ENCODE measurements at regions not wholly inside any gene's neighbourhood (a gene's known extent, or its start where the extent isn't known, plus 50 kb on each side); places are given as distances from the start of the nearest gene placed in this dataset.

DNA sequence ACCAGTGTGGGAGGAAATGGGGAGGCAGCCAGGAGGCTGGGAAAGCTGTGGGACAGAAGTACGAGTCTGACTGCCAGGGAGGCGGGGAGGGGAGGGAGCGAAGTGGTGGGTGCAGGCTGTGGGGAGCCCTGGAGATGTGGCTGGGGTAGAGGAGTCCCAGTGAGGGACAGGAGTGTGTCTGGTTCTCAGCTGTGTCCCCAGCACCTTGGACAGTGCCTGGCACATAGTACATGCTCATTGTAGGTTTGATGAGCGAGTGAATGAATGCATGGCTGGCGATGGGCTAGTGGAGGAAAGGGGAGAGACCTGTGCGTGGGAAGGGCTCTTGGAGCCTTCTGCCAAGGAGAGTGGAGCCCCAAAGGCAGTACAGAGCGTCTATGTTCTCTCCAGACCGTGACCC is 104.1 kb downstream of the SIK1 start:
- DNase-seq (ENCODE audit: low spot score) (no peak), ATAC-seq (peak; percentile 37)
- Mint-ChIP-seq H3K4me1 (peaks cover 3% of the 10 kb centered on the region; the same call in 1 of the 3 replicates), H3K27me3 (ENCODE audit: insufficient read depth, low read depth, poor library complexity) (peaks cover 14% of the 10 kb centered on the region), H3K9me3 (peaks cover 11% of the 10 kb centered on the region), H3K36me3 (ENCODE audit: low read depth) (peaks cover 8% of the 10 kb centered on the region; the same call in 2 of the 3 replicates), H3K4me3 (no peak overlapping the region), H3K27ac (no peak overlapping the region)
- Histone ChIP-seq H3K79me2 (replicated peaks; ENCODE audit: insufficient read depth) (no peaks in the 10 kb centered on the region), H3K27ac (ENCODE audit: low read depth) (no peak overlapping the region), H3K27me3 (ENCODE audit: insufficient read depth) (no peaks in the 10 kb centered on the region), H3K9me2 (ENCODE audit: insufficient read depth) (no peaks in the 10 kb centered on the region), H3K4me3 (no peak overlapping the region), H3F3A (replicated peaks; ENCODE audit: low read depth) (no peaks in the 10 kb centered on the region), H3K36me3 (ENCODE audit: insufficient read depth) (no peaks in the 10 kb centered on the region), H4K20me1 (replicated peaks; ENCODE audit: insufficient read depth) (no peaks in the 10 kb centered on the region), H2AFZ (no peak overlapping the region), H3K4me1 (ENCODE audit: insufficient read depth) (no peaks in the 10 kb centered on the region), H3K4me2 (no peak overlapping the region)
- no peak for TF ChIP-seq POLR2AphosphoS5 (IDR thresholded peaks at IDR 0.05; ENCODE audit: low read depth)
- no peak for TF ChIP-seq NANOG (IDR thresholded peaks at IDR 0.05; ENCODE audit: borderline replicate concordance)
- TF ChIP-seq, protein P1, sequence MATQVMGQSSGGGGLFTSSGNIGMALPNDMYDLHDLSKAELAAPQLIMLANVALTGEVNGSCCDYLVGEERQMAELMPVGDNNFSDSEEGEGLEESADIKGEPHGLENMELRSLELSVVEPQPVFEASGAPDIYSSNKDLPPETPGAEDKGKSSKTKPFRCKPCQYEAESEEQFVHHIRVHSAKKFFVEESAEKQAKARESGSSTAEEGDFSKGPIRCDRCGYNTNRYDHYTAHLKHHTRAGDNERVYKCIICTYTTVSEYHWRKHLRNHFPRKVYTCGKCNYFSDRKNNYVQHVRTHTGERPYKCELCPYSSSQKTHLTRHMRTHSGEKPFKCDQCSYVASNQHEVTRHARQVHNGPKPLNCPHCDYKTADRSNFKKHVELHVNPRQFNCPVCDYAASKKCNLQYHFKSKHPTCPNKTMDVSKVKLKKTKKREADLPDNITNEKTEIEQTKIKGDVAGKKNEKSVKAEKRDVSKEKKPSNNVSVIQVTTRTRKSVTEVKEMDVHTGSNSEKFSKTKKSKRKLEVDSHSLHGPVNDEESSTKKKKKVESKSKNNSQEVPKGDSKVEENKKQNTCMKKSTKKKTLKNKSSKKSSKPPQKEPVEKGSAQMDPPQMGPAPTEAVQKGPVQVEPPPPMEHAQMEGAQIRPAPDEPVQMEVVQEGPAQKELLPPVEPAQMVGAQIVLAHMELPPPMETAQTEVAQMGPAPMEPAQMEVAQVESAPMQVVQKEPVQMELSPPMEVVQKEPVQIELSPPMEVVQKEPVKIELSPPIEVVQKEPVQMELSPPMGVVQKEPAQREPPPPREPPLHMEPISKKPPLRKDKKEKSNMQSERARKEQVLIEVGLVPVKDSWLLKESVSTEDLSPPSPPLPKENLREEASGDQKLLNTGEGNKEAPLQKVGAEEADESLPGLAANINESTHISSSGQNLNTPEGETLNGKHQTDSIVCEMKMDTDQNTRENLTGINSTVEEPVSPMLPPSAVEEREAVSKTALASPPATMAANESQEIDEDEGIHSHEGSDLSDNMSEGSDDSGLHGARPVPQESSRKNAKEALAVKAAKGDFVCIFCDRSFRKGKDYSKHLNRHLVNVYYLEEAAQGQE (IDR thresholded peaks at IDR 0.05; ENCODE audit: unreplicated experiment): peak; percentile 79

DNA sequence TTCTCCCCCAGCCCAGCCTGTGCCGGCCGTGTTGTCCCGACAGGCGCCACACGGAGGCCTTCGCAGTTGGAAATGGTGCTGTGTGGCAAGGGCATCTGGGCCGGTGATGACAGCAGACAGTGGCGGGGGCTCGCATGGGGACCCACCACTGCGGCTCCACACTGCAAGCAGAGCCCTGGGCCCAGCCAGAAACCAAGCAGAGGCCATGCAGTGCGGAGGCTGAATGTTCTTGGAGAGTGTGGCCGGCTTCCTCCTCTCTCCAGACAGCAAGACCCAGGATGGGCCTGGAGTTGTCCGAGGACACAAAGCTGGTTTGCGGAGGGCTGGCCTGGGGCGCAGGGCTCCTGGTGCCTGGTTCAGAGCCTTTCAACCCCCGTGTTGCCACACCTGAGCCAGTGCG is 104.6 kb downstream of the SIK1 start:
- Histone ChIP-seq H3K27ac (ENCODE audit: low read depth) (no peak overlapping the region), H3K9me2 (ENCODE audit: insufficient read depth) (no peaks in the 10 kb centered on the region), H3K4me1 (ENCODE audit: insufficient read depth) (no peaks in the 10 kb centered on the region), H3K27me3 (ENCODE audit: insufficient read depth) (no peaks in the 10 kb centered on the region), H3K4me2 (no peak overlapping the region), H3K4me3 (no peak overlapping the region), H4K20me1 (replicated peaks; ENCODE audit: insufficient read depth) (no peaks in the 10 kb centered on the region), H3K79me2 (replicated peaks; ENCODE audit: insufficient read depth) (no peaks in the 10 kb centered on the region), H3K36me3 (ENCODE audit: insufficient read depth) (no peaks in the 10 kb centered on the region), H3F3A (replicated peaks; ENCODE audit: low read depth) (no peaks in the 10 kb centered on the region), H2AFZ (no peak overlapping the region)
- no peak for DNase-seq (ENCODE audit: low spot score)
- Mint-ChIP-seq H3K27me3 (ENCODE audit: insufficient read depth, low read depth, poor library complexity) (peaks cover 19% of the 10 kb centered on the region), H3K9me3 (peaks cover 16% of the 10 kb centered on the region), H3K36me3 (ENCODE audit: low read depth) (peaks cover 13% of the 10 kb centered on the region; the same call in 2 of the 3 replicates), H3K27ac (no peak overlapping the region), H3K4me3 (no peak overlapping the region), H3K4me1 (peaks cover 3% of the 10 kb centered on the region; the same call in 1 of the 3 replicates)
- ATAC-seq: peak; percentile 49
- TF ChIP-seq ZNF462 (CRISPR knock-in tag; IDR thresholded peaks at IDR 0.05) (no peak), JUNB (IDR thresholded peaks at IDR 0.05; ENCODE audit: unreplicated experiment) (no peak), EZH2 (IDR thresholded peaks at IDR 0.05; ENCODE audit: low read depth, unreplicated experiment) (no peak)

Data from GM23338 (cell line).